PC-9 (cell line): ENCODE measurements at regions not wholly inside any gene's neighbourhood (a gene's known extent, or its start where the extent isn't known, plus 50 kb on each side); places are given as distances from the start of the nearest gene placed in this dataset.

Experiments used
- BruUV-seq: library from RNA; stranded (reverse); fragments of 400-500 nt; replicated peaks from 2 replicates; lab custom pipeline; 2021; lab: Mats Ljungman, UMichigan
- CTCF ChIA-PET: fragments of 300-600 bp; sonication (Branson Sonifier 250); formaldehyde crosslinking; loops from one replicate; lab custom pipeline; 2022; ENCODE audit warnings: antibody characterized with exemption; lab: Charles Lee
- POLR2A ChIA-PET: fragments of 300-600 bp; sonication (Branson Sonifier 250); formaldehyde crosslinking; loops from one replicate; lab custom pipeline; 2022; ENCODE audit warnings: antibody characterized with exemption; ENCODE audit not compliant: unreplicated experiment; lab: Charles Lee
- DNase-seq, 2 experiments: peaks; one replicate each; pipeline versions ENCODE4 v3.0.0 to v3.0.0-alpha.2; 2015 to 2022; ENCODE audit warnings: mixed read lengths in 1 of 2
- H2AFZ ChIP-seq: fragments of 200-600 bp; sonication (generic); 2 replicates; pipeline ENCODE4 v1.8.1; 2017; ENCODE audit warnings: antibody characterized with exemption
- H3F3A ChIP-seq: fragments of 200-600 bp; sonication (generic); 2 replicates; pipeline ENCODE4 v1.8.1; 2017; ENCODE audit warnings: antibody characterized with exemption, mild to moderate bottlenecking, low read depth; ENCODE audit not compliant: insufficient read depth
- H3K27ac ChIP-seq: fragments of 200-600 bp; sonication (generic); 2 replicates; pipeline ENCODE4 v1.6.1; 2016; ENCODE audit warnings: mixed run types
- H3K27me3 ChIP-seq: fragments of 200-600 bp; sonication (generic); 2 replicates; pipeline ENCODE4 v1.6.1; 2016; ENCODE audit warnings: low read depth, mixed run types; ENCODE audit not compliant: insufficient read depth
- H3K36me3 ChIP-seq: fragments of 200-600 bp; sonication (generic); 2 replicates; pipeline ENCODE4 v1.6.1; 2016; ENCODE audit warnings: low read depth, mixed run types
- H3K4me1 ChIP-seq: fragments of 200-600 bp; sonication (generic); replicated peaks from 2 replicates; pipeline ENCODE4 v1.6.1; 2016; ENCODE audit warnings: mixed run types; ENCODE audit not compliant: insufficient read depth
- H3K4me2 ChIP-seq: fragments of 200-600 bp; sonication (generic); 2 replicates; pipeline ENCODE4 v1.6.1; 2017; ENCODE audit warnings: mixed run types
- H3K4me3 ChIP-seq: fragments of 200-600 bp; sonication (generic); 2 replicates; pipeline ENCODE4 v1.6.1; 2016; ENCODE audit warnings: mixed run types
- H3K79me2 ChIP-seq: fragments of 200-600 bp; sonication (generic); 2 replicates; pipeline ENCODE4 v1.6.1; 2017; ENCODE audit warnings: low read depth, mixed run types
- H3K9me2 ChIP-seq: fragments of 200-600 bp; sonication (generic); 2 replicates; pipeline ENCODE4 v1.8.1; 2017; ENCODE audit warnings: mild to moderate bottlenecking; ENCODE audit not compliant: insufficient read depth
- H3K9me3 ChIP-seq: fragments of 200-600 bp; sonication (generic); 2 replicates; pipeline ENCODE4 v1.8.1; 2016; ENCODE audit warnings: low read depth; ENCODE audit not compliant: insufficient read depth
- H4K20me1 ChIP-seq: fragments of 200-600 bp; sonication (generic); 2 replicates; pipeline ENCODE4 v1.8.1; 2017; ENCODE audit not compliant: insufficient read depth
- CTCF ChIP-seq: fragments of 200-600 bp; sonication (generic); conservative IDR thresholded peaks from 2 replicates; pipeline ENCODE4 v1.6.1; 2017; ENCODE audit warnings: mixed run types, antibody characterized with exemption, mild to moderate bottlenecking, moderate library complexity
- EZH2 ChIP-seq: fragments of 200-600 bp; sonication (generic); IDR thresholded peaks from 2 replicates; pipeline ENCODE4 v1.8.0; 2017; ENCODE audit warnings: antibody characterized with exemption, low read depth
- intact Hi-C: fragments of 100-400 bp; cut with micrococcal nuclease; formaldehyde crosslinking; loops from one replicate; pipeline ENCODE4 v1.10.0; 2022; ENCODE audit not compliant: unreplicated experiment

DNA sequence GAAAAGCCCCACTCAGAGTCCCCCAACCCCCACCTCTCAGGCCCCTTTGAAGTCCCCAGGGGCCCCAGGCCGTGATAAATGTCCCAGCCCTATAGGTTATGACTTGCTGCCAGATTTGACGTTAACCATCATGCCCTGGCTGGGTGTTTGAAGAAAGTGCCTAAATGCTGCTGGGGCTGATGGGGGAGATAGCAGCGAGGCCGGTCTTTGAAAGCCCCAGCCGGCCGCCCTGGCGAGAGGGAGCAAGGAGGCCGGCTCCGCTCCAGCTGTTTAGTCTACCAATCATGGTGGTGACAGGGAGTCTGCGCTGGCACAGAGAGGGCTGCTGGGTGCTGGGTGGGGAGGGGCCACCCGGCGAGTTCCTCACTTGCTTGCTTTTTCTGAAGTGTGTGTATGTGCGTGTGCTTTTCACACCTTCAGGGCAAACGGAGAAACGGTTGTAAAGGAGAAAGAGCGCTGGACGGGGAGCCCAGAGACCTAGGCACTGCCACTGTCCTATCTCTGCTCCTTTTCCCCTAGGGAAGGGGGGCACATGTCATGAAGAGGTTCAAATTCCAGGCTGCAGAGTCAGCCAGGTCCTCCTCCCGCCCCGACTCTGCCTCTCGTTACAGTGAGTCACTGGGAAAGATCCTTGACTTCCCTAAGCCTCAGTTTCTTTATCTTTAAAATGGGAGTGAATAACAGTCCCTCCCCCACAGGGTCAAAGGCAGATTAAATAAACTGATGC is 126.1 kb upstream of the HAND1 start:
- H3K4me2 ChIP-seq = no peak overlapping the region
- no peak overlapping the region for H3K4me3 ChIP-seq
- no peaks in the 10 kb centered on the region for H4K20me1 ChIP-seq
- no peaks in the 10 kb centered on the region for H3K9me2 ChIP-seq
- no peaks in the 10 kb centered on the region for H3K27me3 ChIP-seq
- no peak overlapping the region for H3K27ac ChIP-seq
- BruUV-seq = no TSS peak
- no peaks in the 10 kb centered on the region for H3K36me3 ChIP-seq
- H2AFZ ChIP-seq = no peak overlapping the region
- no peaks in the 10 kb centered on the region for H3K9me3 ChIP-seq
- intact Hi-C loops = no loop called here
- H3F3A ChIP-seq = no peaks in the 10 kb centered on the region
- TF ChIP-seq CTCF = no peak
- TF ChIP-seq EZH2 = no peak
- ChIA-PET CTCF (no interaction called here), POLR2A (no interaction called here)
- no peak for DNase-seq
- no peaks in the 10 kb centered on the region for H3K79me2 ChIP-seq
- H3K4me1 ChIP-seq = peaks cover 9% of the 10 kb centered on the region; the same call in 1 of the 2 replicates

DNA sequence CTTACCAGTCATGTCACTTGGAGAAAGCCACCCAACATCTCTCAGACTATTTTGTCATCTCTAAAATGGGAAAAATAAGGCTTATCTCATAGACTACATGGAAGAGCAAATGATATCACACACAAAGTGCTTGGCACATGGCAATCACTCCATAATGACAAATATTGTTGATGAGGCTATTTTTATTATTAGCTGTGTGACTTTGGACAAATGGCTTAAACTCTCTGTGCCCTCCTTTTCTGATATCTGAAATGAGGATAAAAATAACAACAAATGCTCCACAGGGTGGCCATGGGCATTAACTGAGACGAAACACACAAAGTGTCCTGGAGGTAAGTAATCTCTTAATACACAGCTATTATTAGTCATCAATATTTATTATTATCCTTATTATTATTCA is 125.5 kb upstream of the HAND1 start:
- CTCF ChIA-PET = no interaction called here

DNA sequence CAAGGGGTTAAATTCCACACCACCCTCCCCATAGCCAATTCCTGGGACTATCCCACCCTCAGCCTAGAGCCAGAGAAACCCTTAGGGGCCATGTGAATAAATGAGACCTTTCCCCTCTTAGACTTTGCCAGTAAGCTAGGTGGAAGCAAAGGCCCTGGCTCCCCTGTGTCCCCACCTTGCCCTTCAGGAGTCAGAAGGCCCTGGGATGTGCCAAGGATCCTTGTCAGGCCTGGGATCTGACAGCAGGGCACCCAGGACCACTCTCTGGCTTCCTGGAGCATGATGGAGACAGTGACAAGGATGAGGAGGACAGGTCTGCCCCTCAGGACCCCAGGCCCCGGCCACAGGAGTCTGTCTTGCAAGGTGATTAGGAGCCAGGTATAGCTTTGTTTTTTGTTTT is 125.0 kb upstream of the HAND1 start:
- H3K9me2 ChIP-seq = no peaks in the 10 kb centered on the region
- H3K4me2 ChIP-seq = no peak overlapping the region
- ChIA-PET CTCF (no interaction called here), POLR2A (no interaction called here)
- H3K4me3 ChIP-seq = no peak overlapping the region
- H3K79me2 ChIP-seq = no peaks in the 10 kb centered on the region
- H3K27ac ChIP-seq = no peak overlapping the region
- no peaks in the 10 kb centered on the region for H3K27me3 ChIP-seq
- H3F3A ChIP-seq = no peaks in the 10 kb centered on the region
- intact Hi-C loops = no loop called here
- H4K20me1 ChIP-seq = no peaks in the 10 kb centered on the region
- no peak overlapping the region for H2AFZ ChIP-seq
- no peaks in the 10 kb centered on the region for H3K36me3 ChIP-seq
- no peaks in the 10 kb centered on the region for H3K9me3 ChIP-seq
- DNase-seq = no peak
- H3K4me1 ChIP-seq = peaks cover 9% of the 10 kb centered on the region; the same call in 1 of the 2 replicates
- BruUV-seq = no TSS peak
- TF ChIP-seq EZH2 = no peak
- no peak for TF ChIP-seq CTCF

More for the DNA sequence above, 125.5 kb upstream of the HAND1 start:
- no peak overlapping the region for H2AFZ ChIP-seq
- no peaks in the 10 kb centered on the region for H3K9me3 ChIP-seq
- POLR2A ChIA-PET = no interaction called here
- H3K27me3 ChIP-seq = no peaks in the 10 kb centered on the region
- no peak overlapping the region for H3K4me3 ChIP-seq
- H4K20me1 ChIP-seq = no peaks in the 10 kb centered on the region
- intact Hi-C loops = no loop called here
- DNase-seq = no peak
- H3K4me2 ChIP-seq = no peak overlapping the region
- no peaks in the 10 kb centered on the region for H3K79me2 ChIP-seq
- H3K27ac ChIP-seq = no peak overlapping the region
- no TSS peak for BruUV-seq
- no peaks in the 10 kb centered on the region for H3F3A ChIP-seq
- no peak for TF ChIP-seq CTCF
- no peak for TF ChIP-seq EZH2
- H3K9me2 ChIP-seq = no peaks in the 10 kb centered on the region
- no peaks in the 10 kb centered on the region for H3K36me3 ChIP-seq
- H3K4me1 ChIP-seq = peaks cover 9% of the 10 kb centered on the region; the same call in 1 of the 2 replicates
